GM23338 (cell line): ENCODE measurements at regions not wholly inside any gene's neighbourhood (a gene's known extent, or its start where the extent isn't known, plus 50 kb on each side); places are given as distances from the start of the nearest gene placed in this dataset.

ENCODE experiments used
- EZH2 ChIP-seq: fragments of 200-600 bp; sonication (generic); IDR thresholded peaks from one replicate; pipeline ENCODE4 v1.8.0; 2017; ENCODE audit warnings: antibody characterized with exemption, mild to moderate bottlenecking, low read depth; ENCODE audit not compliant: unreplicated experiment
- EZH2phosphoT487 ChIP-seq: fragments of 200-600 bp; sonication (generic); IDR thresholded peaks from one replicate; pipeline ENCODE4 v1.8.1; 2018; ENCODE audit warnings: antibody characterized with exemption; ENCODE audit not compliant: unreplicated experiment
- REST ChIP-seq: IDR thresholded peaks from one replicate; pipeline ENCODE4 v1.6.1; 2018; ENCODE audit warnings: antibody characterized with exemption; ENCODE audit not compliant: unreplicated experiment
- TF ChIP-seq, protein P1 (sequence below): IDR thresholded peaks from 2 replicates; pipeline ENCODE4 v1.6.1; 2016; ENCODE audit warnings: antibody characterized with exemption
- TF ChIP-seq, protein P2 (sequence below), 2 experiments: fragments of 200-600 bp in 1 of 2; sonication (generic) in 1 of 2; conservative IDR thresholded peaks; 2 replicates each; pipeline versions ENCODE4 v1.5.1 to v1.6.1; 2016 to 2017; ENCODE audit warnings: antibody characterized with exemption in 2 of 2, low read depth in 2 of 2, mild to moderate bottlenecking in 2 of 2, moderate library complexity in 1 of 2

DNA sequence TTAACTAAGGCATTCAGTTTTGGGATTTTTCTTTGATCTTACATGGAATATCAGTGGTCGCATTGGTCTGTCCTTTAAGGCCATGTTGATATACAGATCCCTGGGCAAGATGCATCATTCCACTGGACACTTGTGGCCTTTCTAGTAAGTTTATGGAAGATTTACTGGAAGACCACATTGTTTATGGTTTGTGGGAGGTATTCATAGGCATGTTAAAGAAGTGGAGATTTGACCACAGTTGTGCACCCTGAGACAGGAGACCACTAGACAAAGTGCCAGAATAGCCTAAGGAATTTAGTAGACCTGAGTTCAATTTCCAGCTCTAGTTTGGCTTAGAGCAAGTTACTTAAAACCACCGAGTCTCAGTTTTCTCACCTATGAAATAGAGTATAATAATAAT is 383.1 kb upstream of the PAPPA start:
- TF ChIP-seq, protein P1, sequence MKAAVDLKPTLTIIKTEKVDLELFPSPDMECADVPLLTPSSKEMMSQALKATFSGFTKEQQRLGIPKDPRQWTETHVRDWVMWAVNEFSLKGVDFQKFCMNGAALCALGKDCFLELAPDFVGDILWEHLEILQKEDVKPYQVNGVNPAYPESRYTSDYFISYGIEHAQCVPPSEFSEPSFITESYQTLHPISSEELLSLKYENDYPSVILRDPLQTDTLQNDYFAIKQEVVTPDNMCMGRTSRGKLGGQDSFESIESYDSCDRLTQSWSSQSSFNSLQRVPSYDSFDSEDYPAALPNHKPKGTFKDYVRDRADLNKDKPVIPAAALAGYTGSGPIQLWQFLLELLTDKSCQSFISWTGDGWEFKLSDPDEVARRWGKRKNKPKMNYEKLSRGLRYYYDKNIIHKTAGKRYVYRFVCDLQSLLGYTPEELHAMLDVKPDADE, result no peak
- TF ChIP-seq REST (no peak), EZH2 (no peak), EZH2phosphoT487 (no peak)
- TF ChIP-seq, protein P2, sequence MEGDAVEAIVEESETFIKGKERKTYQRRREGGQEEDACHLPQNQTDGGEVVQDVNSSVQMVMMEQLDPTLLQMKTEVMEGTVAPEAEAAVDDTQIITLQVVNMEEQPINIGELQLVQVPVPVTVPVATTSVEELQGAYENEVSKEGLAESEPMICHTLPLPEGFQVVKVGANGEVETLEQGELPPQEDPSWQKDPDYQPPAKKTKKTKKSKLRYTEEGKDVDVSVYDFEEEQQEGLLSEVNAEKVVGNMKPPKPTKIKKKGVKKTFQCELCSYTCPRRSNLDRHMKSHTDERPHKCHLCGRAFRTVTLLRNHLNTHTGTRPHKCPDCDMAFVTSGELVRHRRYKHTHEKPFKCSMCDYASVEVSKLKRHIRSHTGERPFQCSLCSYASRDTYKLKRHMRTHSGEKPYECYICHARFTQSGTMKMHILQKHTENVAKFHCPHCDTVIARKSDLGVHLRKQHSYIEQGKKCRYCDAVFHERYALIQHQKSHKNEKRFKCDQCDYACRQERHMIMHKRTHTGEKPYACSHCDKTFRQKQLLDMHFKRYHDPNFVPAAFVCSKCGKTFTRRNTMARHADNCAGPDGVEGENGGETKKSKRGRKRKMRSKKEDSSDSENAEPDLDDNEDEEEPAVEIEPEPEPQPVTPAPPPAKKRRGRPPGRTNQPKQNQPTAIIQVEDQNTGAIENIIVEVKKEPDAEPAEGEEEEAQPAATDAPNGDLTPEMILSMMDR (conservative IDR thresholded peaks at IDR 0.05; ENCODE audit: low read depth in 2 of 2), result no peak
